ENCODE measurements at regions not wholly inside any gene's neighbourhood (a gene's known extent, or its start where the extent isn't known, plus 50 kb on each side); places are given as distances from the start of the nearest gene placed in this dataset.

GRCh38 chr9:90044710-90045151 lies 439.9 kb downstream of the GADD45G start:
- TF ChIP-seq EZH2 (IDR thresholded peaks at IDR 0.05; ENCODE audit: borderline replicate concordance, low read length) (no peak), CTCF (IDR thresholded peaks at IDR 0.05; ENCODE audit: low read length) (no peak)
- Histone ChIP-seq H3K27ac (ENCODE audit: low read depth, low read length, poor library complexity, severe bottlenecking) (no peak overlapping the region), H2AFZ (ENCODE audit: low read length) (no peak overlapping the region), H4K20me1 (ENCODE audit: insufficient read depth, low read length) (no peaks in the 10 kb centered on the region), H3K36me3 (ENCODE audit: insufficient read depth, low read length) (no peaks in the 10 kb centered on the region), H3K27me3 (ENCODE audit: insufficient read depth, low read length) (no peaks in the 10 kb centered on the region), H3K79me2 (ENCODE audit: insufficient read depth, low read length) (no peaks in the 10 kb centered on the region), H3K9me3 (ENCODE audit: low read length) (no peaks in the 10 kb centered on the region), H3K4me2 (ENCODE audit: low read length) (no peak overlapping the region), H3F3A (ENCODE audit: insufficient read depth, low read length) (no peaks in the 10 kb centered on the region), H3K4me3 (ENCODE audit: low read depth, low read length, poor library complexity, severe bottlenecking) (no peak overlapping the region), H3K9ac (ENCODE audit: low read length) (no peak overlapping the region), H3K9me2 (ENCODE audit: low read depth, low read length) (no peaks in the 10 kb centered on the region), H3K4me1 (ENCODE audit: insufficient read depth, low read length, severe bottlenecking) (no peaks in the 10 kb centered on the region)

GRCh38 chr9:90046317-90046861 lies 441.6 kb downstream of the GADD45G start:
- TF ChIP-seq CTCF (IDR thresholded peaks at IDR 0.05; ENCODE audit: low read length) (no peak), EZH2 (IDR thresholded peaks at IDR 0.05; ENCODE audit: borderline replicate concordance, low read length) (no peak)
- no peaks in the 10 kb centered on the region for H3K9me2 ChIP-seq (ENCODE audit: low read depth, low read length)
- H3K4me2 ChIP-seq (ENCODE audit: low read length), result no peak overlapping the region
- H3K4me3 ChIP-seq (ENCODE audit: low read depth, low read length, poor library complexity, severe bottlenecking), result no peak overlapping the region
- H3F3A ChIP-seq (ENCODE audit: insufficient read depth, low read length), result no peaks in the 10 kb centered on the region
- no peak overlapping the region for H3K9ac ChIP-seq (ENCODE audit: low read length)
- H3K79me2 ChIP-seq (ENCODE audit: insufficient read depth, low read length), result no peaks in the 10 kb centered on the region
- H3K9me3 ChIP-seq (ENCODE audit: low read length), result no peaks in the 10 kb centered on the region
- H4K20me1 ChIP-seq (ENCODE audit: insufficient read depth, low read length), result no peaks in the 10 kb centered on the region
- no peaks in the 10 kb centered on the region for H3K4me1 ChIP-seq (ENCODE audit: insufficient read depth, low read length, severe bottlenecking)
- H3K27me3 ChIP-seq (ENCODE audit: insufficient read depth, low read length), result no peaks in the 10 kb centered on the region
- no peak overlapping the region for H3K27ac ChIP-seq (ENCODE audit: low read depth, low read length, poor library complexity, severe bottlenecking)
- no peak overlapping the region for H2AFZ ChIP-seq (ENCODE audit: low read length)
- H3K36me3 ChIP-seq (ENCODE audit: insufficient read depth, low read length), result no peaks in the 10 kb centered on the region

GRCh38 chr9:90047828-90048227 lies 443.0 kb downstream of the GADD45G start:
- H3K79me2 ChIP-seq (ENCODE audit: insufficient read depth, low read length), result no peaks in the 10 kb centered on the region

More at GRCh38 chr9:90047828-90048227, 443.0 kb downstream of the GADD45G start:
- no peak for TF ChIP-seq CTCF (IDR thresholded peaks at IDR 0.05; ENCODE audit: low read length)
- no peak for TF ChIP-seq EZH2 (IDR thresholded peaks at IDR 0.05; ENCODE audit: borderline replicate concordance, low read length)
- no peaks in the 10 kb centered on the region for H4K20me1 ChIP-seq (ENCODE audit: insufficient read depth, low read length)
- H3K4me1 ChIP-seq (ENCODE audit: insufficient read depth, low read length, severe bottlenecking), result no peaks in the 10 kb centered on the region
- no peaks in the 10 kb centered on the region for H3K36me3 ChIP-seq (ENCODE audit: insufficient read depth, low read length)
- H3F3A ChIP-seq (ENCODE audit: insufficient read depth, low read length), result no peaks in the 10 kb centered on the region
- H3K27ac ChIP-seq (ENCODE audit: low read depth, low read length, poor library complexity, severe bottlenecking), result no peak overlapping the region
- H3K4me2 ChIP-seq (ENCODE audit: low read length), result no peak overlapping the region
- H3K4me3 ChIP-seq (ENCODE audit: low read depth, low read length, poor library complexity, severe bottlenecking), result no peak overlapping the region
- no peaks in the 10 kb centered on the region for H3K27me3 ChIP-seq (ENCODE audit: insufficient read depth, low read length)
- no peaks in the 10 kb centered on the region for H3K9me3 ChIP-seq (ENCODE audit: low read length)
- H3K9ac ChIP-seq (ENCODE audit: low read length), result no peak overlapping the region
- no peaks in the 10 kb centered on the region for H3K9me2 ChIP-seq (ENCODE audit: low read depth, low read length)
- no peak overlapping the region for H2AFZ ChIP-seq (ENCODE audit: low read length)

All from OCI-LY1 (cell line).